ENCODE measurements at regions not wholly inside any gene's neighbourhood (a gene's known extent, or its start where the extent isn't known, plus 50 kb on each side); places are given as distances from the start of the nearest gene placed in this dataset.

DNA sequence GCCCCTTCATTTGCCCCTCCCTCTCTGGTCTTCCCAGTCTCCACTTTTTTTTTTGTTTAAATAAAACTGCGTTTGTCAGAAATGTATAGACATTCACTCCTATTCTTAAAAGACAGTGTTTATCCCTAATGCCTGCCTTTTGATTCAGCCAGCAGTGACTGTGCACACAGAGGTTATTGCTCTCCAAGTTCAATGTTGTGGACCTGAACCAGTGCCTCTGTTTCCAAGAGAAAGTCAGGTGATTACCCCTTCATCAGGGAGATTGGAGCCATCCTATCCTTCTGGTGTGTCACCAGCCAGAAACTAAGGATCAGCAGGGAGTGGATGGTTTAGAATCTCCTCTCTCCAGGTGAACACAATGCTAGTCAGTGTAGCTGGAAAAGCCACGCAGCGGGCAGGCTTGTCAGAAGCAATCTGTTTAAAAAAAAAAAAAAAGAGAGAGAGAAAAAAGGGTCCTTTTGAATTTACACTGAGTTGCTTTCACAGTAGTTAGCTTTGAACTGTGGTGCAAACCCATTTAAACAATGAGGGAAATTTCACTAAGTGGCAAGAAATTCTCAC, 167.5 kb upstream of the DMRT1 start:
- TF ChIP-seq, protein P1, sequence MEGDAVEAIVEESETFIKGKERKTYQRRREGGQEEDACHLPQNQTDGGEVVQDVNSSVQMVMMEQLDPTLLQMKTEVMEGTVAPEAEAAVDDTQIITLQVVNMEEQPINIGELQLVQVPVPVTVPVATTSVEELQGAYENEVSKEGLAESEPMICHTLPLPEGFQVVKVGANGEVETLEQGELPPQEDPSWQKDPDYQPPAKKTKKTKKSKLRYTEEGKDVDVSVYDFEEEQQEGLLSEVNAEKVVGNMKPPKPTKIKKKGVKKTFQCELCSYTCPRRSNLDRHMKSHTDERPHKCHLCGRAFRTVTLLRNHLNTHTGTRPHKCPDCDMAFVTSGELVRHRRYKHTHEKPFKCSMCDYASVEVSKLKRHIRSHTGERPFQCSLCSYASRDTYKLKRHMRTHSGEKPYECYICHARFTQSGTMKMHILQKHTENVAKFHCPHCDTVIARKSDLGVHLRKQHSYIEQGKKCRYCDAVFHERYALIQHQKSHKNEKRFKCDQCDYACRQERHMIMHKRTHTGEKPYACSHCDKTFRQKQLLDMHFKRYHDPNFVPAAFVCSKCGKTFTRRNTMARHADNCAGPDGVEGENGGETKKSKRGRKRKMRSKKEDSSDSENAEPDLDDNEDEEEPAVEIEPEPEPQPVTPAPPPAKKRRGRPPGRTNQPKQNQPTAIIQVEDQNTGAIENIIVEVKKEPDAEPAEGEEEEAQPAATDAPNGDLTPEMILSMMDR (IDR thresholded peaks at IDR 0.05): no peak
- peaks cover 9% of the 10 kb centered on the region for H3K27me3 Mint-ChIP-seq (ENCODE audit: unreplicated experiment)
- peaks cover 5% of the 10 kb centered on the region for H3K4me1 Mint-ChIP-seq (ENCODE audit: unreplicated experiment)
- H3K9me3 Mint-ChIP-seq (ENCODE audit: unreplicated experiment): peaks cover 7% of the 10 kb centered on the region
- H3K27ac Mint-ChIP-seq (ENCODE audit: unreplicated experiment): no peak overlapping the region
- no peak for DNase-seq (ENCODE audit: extremely low spot score, unreplicated experiment)
- no peak overlapping the region for H3K4me3 Mint-ChIP-seq (ENCODE audit: unreplicated experiment)
- no peaks in the 10 kb centered on the region for H3K36me3 Mint-ChIP-seq (ENCODE audit: unreplicated experiment)

DNA sequence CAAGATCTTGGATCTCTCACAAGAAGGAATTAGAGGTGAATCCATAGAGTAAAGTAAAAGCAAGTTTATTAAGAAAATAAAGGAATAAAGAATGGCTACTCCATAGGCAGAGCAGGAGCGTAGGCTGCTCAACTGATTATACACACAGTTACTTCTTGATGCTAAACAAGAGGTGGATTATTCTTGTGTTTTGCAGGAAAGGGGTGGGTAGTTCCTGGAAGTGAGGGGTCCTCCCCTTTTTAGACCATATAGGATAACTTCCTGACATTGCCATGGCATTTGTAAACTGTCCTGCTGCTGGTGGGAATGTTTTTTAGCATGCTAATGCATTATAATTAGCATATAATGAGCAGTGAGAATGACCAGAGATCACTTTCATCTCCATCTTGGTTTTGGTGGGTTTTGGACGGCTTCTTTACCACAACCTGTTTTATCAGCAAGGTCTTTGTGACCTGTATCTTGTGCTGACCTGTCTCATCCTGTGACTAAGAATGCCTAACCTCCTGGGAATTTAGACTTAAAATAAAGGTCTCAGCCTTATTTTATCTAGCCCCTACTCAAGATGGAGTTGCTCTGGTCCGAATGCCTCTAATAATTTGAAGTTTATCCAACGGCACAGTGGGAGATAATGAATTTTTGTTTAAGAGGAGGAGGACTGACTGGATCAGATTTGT, 165.7 kb upstream of the DMRT1 start:
- Mint-ChIP-seq H3K9me3 (ENCODE audit: unreplicated experiment) (no peaks in the 10 kb centered on the region), H3K36me3 (ENCODE audit: unreplicated experiment) (no peaks in the 10 kb centered on the region), H3K27me3 (ENCODE audit: unreplicated experiment) (no peaks in the 10 kb centered on the region), H3K4me3 (ENCODE audit: unreplicated experiment) (no peak overlapping the region), H3K27ac (ENCODE audit: unreplicated experiment) (no peak overlapping the region), H3K4me1 (ENCODE audit: unreplicated experiment) (peaks cover 10% of the 10 kb centered on the region)
- TF ChIP-seq, protein P1 (IDR thresholded peaks at IDR 0.05): no peak
- DNase-seq (ENCODE audit: extremely low spot score, unreplicated experiment): no peak

DNA sequence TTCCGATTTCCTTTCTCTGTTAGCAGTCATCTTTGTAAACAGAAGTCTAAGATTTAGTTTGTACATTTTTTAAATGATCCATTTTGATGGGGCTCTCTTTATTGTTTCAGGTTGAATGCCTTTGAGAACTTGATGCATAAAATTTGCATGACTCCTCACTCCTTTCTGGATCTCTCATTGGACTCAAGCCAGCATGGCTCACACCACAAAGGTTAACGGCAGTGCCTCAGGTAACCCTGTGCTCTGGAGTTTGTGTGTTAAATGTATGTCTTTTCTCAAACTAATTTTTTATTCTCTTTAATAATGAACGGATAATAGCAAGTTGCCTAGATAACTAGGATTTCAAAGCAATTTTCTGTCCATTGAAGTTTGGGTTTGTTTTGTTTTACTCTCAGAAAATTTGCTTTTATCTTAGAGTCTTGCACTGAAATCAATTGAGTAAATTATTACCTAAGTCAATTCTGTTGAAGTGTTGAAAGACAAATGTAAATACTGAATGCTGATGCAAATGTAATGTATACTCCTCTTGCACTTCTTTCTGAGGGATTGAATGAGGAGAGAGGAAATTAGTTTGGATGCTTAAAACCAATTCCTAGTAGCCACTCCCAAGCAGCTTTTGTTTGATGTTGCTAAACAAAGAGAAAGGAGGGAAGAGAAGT, 164.6 kb upstream of the DMRT1 start:
- Mint-ChIP-seq H3K9me3 (ENCODE audit: unreplicated experiment) (no peaks in the 10 kb centered on the region), H3K4me1 (ENCODE audit: unreplicated experiment) (peaks cover 10% of the 10 kb centered on the region), H3K36me3 (ENCODE audit: unreplicated experiment) (no peaks in the 10 kb centered on the region), H3K27me3 (ENCODE audit: unreplicated experiment) (no peaks in the 10 kb centered on the region), H3K4me3 (ENCODE audit: unreplicated experiment) (no peak overlapping the region), H3K27ac (ENCODE audit: unreplicated experiment) (no peak overlapping the region)
- TF ChIP-seq, protein P1 (IDR thresholded peaks at IDR 0.05): no peak
- no peak for DNase-seq (ENCODE audit: extremely low spot score, unreplicated experiment)

GRCh38 chr9:677461-678097, 163.9 kb upstream of the DMRT1 start:
- no peak for DNase-seq (ENCODE audit: extremely low spot score, unreplicated experiment)
- H3K36me3 Mint-ChIP-seq (ENCODE audit: unreplicated experiment): no peaks in the 10 kb centered on the region
- H3K4me1 Mint-ChIP-seq (ENCODE audit: unreplicated experiment): peaks cover 10% of the 10 kb centered on the region
- H3K9me3 Mint-ChIP-seq (ENCODE audit: unreplicated experiment): no peaks in the 10 kb centered on the region
- H3K27ac Mint-ChIP-seq (ENCODE audit: unreplicated experiment): peak overlapping the region; percentile 27
- no peak overlapping the region for H3K4me3 Mint-ChIP-seq (ENCODE audit: unreplicated experiment)
- H3K27me3 Mint-ChIP-seq (ENCODE audit: unreplicated experiment): no peaks in the 10 kb centered on the region
- TF ChIP-seq, protein P1 (IDR thresholded peaks at IDR 0.05): no peak

GRCh38 chr9:678897-679296, 162.6 kb upstream of the DMRT1 start:
- Mint-ChIP-seq H3K9me3 (ENCODE audit: unreplicated experiment) (no peaks in the 10 kb centered on the region), H3K4me1 (ENCODE audit: unreplicated experiment) (peaks cover 11% of the 10 kb centered on the region), H3K36me3 (ENCODE audit: unreplicated experiment) (no peaks in the 10 kb centered on the region), H3K27ac (ENCODE audit: unreplicated experiment) (no peak overlapping the region), H3K4me3 (ENCODE audit: unreplicated experiment) (no peak overlapping the region), H3K27me3 (ENCODE audit: unreplicated experiment) (no peaks in the 10 kb centered on the region)
- TF ChIP-seq, protein P1 (IDR thresholded peaks at IDR 0.05): no peak
- no peak for DNase-seq (ENCODE audit: extremely low spot score, unreplicated experiment)

Data from osteocyte (in vitro differentiated cells).